Peyer's patch (tissue), 4 donors: ENCODE measurements at regions not wholly inside any gene's neighbourhood (a gene's known extent, or its start where the extent isn't known, plus 50 kb on each side); places are given as distances from the start of the nearest gene placed in this dataset.

Source experiments
- DNase-seq, 3 donors: peaks; one replicate each; pipeline ENCODE4 v3.0.0-alpha.2; 2017 to 2019
- H3K27ac ChIP-seq, 4 donors: fragments of 200-600 bp; sonication (generic); one replicate each; pipeline ENCODE4 v1.5.1; 2016 to 2019
- H3K27me3 ChIP-seq, 2 donors: fragments of 200-600 bp; sonication (generic); one replicate each; pipeline ENCODE4 v1.5.1; 2019
- H3K36me3 ChIP-seq, 3 donors: fragments of 200-600 bp; sonication (generic); one replicate each; pipeline ENCODE4 v1.5.1; 2016 to 2019
- H3K4me1 ChIP-seq, 4 donors: fragments of 200-600 bp; sonication (generic); one replicate each; pipeline ENCODE4 v1.5.1; 2016 to 2019
- H3K4me3 ChIP-seq, 4 donors: fragments of 200-600 bp; sonication (generic); 1 replicate in 3 of 4; 2 replicates in 1 of 4; pipeline ENCODE4 v1.5.1; 2016 to 2019; ENCODE audit warnings: mild to moderate bottlenecking in 1 of 4
- H3K9me3 ChIP-seq, 4 donors: fragments of 200-600 bp; sonication (generic); one replicate each; pipeline ENCODE4 v1.5.1; 2016 to 2019; ENCODE audit warnings: mild to moderate bottlenecking in 1 of 4
- POLR2A ChIP-seq, 2 donors: fragments of 450-650 bp; IDR thresholded peaks; one replicate each; pipeline ENCODE4 v1.5.1; 2017; ENCODE audit warnings: antibody characterized with exemption in 2 of 2, mild to moderate bottlenecking in 2 of 2, moderate library complexity in 2 of 2
- TF ChIP-seq, protein P1 (sequence below), 6 experiments: fragments of 450-650 bp in 4 of 6; fragments of 200-600 bp in 2 of 6; sonication (generic) in 1 of 6; IDR thresholded peaks; one replicate each; pipeline ENCODE4 v1.5.1; 2017 to 2019; ENCODE audit warnings: antibody characterized with exemption in 6 of 6, mild to moderate bottlenecking in 3 of 6, moderate library complexity in 1 of 6

DNA sequence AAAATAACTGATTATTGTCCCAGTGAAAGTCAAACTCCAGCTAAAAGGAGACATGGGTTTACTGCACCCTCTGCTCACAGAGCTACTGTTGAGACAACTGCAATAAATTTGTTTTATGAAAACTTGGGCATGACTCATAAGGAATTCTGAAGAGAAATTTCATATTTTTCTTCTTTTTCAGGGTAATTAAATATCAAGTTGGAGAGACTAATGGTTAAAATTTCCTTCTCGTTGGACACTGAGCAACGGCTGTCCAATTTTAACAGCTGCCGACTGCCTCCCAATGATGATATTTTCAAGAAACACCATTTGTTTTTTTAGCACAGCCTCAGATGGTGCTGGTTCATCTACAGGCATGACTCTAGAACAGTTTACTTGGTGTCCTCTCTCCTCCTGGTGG lies 259.2 kb upstream of the RGMB start:
- H3K4me1 ChIP-seq = peaks cover 0 to 9% (median 0%) of the 10 kb centered on the region in 4 donors
- no peaks in the 10 kb centered on the region for H3K9me3 ChIP-seq
- H3K36me3 ChIP-seq = no peaks in the 10 kb centered on the region
- no peaks in the 10 kb centered on the region for H3K27me3 ChIP-seq
- no peak overlapping the region for H3K27ac ChIP-seq
- H3K4me3 ChIP-seq = no peak overlapping the region
- DNase-seq = no peak
- TF ChIP-seq, protein P1, sequence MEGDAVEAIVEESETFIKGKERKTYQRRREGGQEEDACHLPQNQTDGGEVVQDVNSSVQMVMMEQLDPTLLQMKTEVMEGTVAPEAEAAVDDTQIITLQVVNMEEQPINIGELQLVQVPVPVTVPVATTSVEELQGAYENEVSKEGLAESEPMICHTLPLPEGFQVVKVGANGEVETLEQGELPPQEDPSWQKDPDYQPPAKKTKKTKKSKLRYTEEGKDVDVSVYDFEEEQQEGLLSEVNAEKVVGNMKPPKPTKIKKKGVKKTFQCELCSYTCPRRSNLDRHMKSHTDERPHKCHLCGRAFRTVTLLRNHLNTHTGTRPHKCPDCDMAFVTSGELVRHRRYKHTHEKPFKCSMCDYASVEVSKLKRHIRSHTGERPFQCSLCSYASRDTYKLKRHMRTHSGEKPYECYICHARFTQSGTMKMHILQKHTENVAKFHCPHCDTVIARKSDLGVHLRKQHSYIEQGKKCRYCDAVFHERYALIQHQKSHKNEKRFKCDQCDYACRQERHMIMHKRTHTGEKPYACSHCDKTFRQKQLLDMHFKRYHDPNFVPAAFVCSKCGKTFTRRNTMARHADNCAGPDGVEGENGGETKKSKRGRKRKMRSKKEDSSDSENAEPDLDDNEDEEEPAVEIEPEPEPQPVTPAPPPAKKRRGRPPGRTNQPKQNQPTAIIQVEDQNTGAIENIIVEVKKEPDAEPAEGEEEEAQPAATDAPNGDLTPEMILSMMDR (IDR thresholded peaks at IDR 0.05) = no peak
- TF ChIP-seq POLR2A (IDR thresholded peaks at IDR 0.05) = no peak

DNA sequence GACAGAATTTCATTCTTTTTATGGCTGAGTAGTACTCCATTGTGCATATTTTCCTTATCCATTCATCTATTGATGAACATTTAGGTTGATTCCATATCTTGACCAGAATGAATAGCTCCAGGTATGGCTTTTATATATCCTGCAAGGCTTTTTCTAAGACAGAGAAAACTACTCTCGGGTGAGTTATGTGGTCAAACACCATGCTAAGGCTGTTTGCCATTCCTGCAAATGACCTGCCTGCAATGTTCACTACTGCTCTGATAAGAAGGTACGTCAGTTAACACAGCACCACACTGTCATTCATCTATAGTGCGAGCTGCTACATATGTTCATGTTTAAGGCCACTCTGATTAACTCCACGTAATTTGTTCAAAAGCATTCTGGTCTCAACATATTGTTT lies 256.8 kb upstream of the RGMB start:
- H3K9me3 ChIP-seq = no peaks in the 10 kb centered on the region
- H3K27ac ChIP-seq = no peak overlapping the region
- DNase-seq = no peak
- no peaks in the 10 kb centered on the region for H3K36me3 ChIP-seq
- H3K27me3 ChIP-seq = no peaks in the 10 kb centered on the region
- H3K4me3 ChIP-seq = no peak overlapping the region
- H3K4me1 ChIP-seq = peaks cover 0 to 9% (median 0%) of the 10 kb centered on the region in 4 donors
- no peak for TF ChIP-seq POLR2A (IDR thresholded peaks at IDR 0.05)
- TF ChIP-seq, protein P1 (IDR thresholded peaks at IDR 0.05) = no peak

DNA sequence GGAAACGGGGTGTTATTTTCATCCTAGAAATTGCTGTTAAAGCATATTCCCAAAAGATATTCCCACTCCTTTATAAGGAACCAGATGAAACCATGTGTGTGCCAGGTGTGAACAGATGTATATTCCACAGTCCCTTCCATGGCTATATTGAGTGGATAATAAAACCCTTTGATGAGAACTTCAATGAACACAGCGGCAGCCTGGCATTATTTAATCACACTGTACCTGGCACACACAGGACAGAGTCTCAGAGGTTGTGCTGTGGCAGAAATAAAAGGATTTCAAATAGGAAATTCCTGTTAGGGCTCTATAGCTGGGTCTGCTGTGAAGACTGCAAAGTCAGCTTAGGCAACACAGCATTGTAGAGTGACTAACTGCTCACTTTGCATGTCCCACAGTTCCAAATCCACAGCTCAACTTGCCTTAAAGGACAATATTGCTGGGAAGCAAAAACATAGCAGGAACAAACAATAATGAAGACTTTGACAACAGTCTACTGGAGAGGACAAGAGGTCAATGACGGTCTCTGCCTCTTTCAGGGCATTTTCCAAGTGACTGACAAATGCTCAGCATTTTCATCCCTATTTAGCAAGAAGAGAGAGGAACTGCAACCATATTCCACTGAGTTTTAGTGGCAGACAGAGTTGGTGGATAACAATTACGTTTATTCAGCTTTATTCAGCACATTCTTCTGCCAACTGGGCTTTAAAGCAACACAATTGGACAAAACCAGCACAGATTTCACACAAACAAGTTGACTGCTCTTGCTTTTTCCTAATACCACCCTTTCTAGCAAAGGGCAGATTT lies 255.7 kb upstream of the RGMB start:
- Histone ChIP-seq H3K27ac (no peak overlapping the region), H3K4me3 (no peak overlapping the region), H3K4me1 (peaks cover 0 to 9% (median 0%) of the 10 kb centered on the region in 4 donors), H3K9me3 (no peaks in the 10 kb centered on the region), H3K36me3 (no peaks in the 10 kb centered on the region), H3K27me3 (no peaks in the 10 kb centered on the region)
- DNase-seq = no peak
- TF ChIP-seq, protein P1 (IDR thresholded peaks at IDR 0.05) = no peak
- no peak for TF ChIP-seq POLR2A (IDR thresholded peaks at IDR 0.05)

DNA sequence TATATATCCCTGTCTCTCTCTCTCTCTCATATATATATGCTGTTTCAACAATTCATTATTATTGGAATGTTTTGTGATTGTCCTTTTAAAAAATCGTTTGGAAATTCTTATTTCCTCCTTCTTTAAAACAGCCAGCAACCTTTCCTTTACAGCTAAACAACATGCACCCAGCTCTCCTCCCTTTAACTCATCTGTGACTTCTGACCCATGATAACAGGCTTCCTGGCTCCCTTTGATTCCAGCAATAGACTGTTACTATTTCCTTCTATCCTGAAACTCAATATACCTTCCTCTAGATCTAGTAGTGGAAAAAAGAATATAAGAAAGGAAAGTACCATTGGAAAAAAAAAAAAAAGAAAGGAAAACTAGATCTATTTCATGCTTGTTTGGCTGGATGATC lies 254.7 kb upstream of the RGMB start:
- Histone ChIP-seq H3K36me3 (no peaks in the 10 kb centered on the region), H3K27ac (no peak overlapping the region), H3K9me3 (no peaks in the 10 kb centered on the region), H3K4me3 (no peak overlapping the region), H3K27me3 (no peaks in the 10 kb centered on the region), H3K4me1 (peaks cover 0 to 9% (median 0%) of the 10 kb centered on the region in 4 donors)
- TF ChIP-seq, protein P1 (IDR thresholded peaks at IDR 0.05) = no peak
- TF ChIP-seq POLR2A (IDR thresholded peaks at IDR 0.05) = no peak
- no peak for DNase-seq

DNA sequence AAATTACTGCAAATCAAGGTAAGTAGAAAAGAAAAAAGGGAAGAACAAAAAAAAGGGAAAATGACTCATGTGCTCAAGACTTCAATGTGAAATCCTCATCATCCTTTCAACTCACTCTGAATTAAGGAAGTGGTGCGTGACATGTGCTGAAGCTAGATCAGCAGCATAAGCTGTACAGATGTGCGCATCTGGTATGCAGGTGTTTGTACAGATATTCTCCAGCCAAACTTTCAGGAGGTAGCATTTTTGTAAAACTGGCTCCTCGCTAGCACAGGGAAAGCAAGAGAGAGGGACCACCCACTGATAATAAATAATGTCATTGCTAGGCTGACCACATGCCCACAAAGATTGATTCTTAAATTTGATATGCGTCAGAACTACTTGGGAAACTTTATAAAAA lies 253.9 kb upstream of the RGMB start:
- H3K27me3 ChIP-seq = no peaks in the 10 kb centered on the region
- no peak for DNase-seq
- H3K9me3 ChIP-seq = no peaks in the 10 kb centered on the region
- peaks cover 0 to 9% (median 0%) of the 10 kb centered on the region in 4 donors for H3K4me1 ChIP-seq
- H3K27ac ChIP-seq = no peak overlapping the region
- H3K36me3 ChIP-seq = no peaks in the 10 kb centered on the region
- no peak overlapping the region for H3K4me3 ChIP-seq
- TF ChIP-seq, protein P1 (IDR thresholded peaks at IDR 0.05) = no peak
